Head of caudate nucleus (tissue), 42 donors: ENCODE measurements at regions not wholly inside any gene's neighbourhood (a gene's known extent, or its start where the extent isn't known, plus 50 kb on each side); places are given as distances from the start of the nearest gene placed in this dataset.
A peak's percentile ranks its signal among the peaks of the same experiment; 100 is the strongest.

Source experiments
- DNase-seq, 42 donors: peaks; one replicate each; pipeline versions ENCODE4 v3.0.0 to v3.0.0-alpha.2; 2020 to 2021; ENCODE audit warnings: mixed read lengths in 7 of 42
- intact Hi-C: fragments of 100-400 bp; cut with DNase I; formaldehyde crosslinking; loops from one replicate; pipeline ENCODE4 v1.15.0; 2022

- intact Hi-C loops: no loop called here
- DNase-seq: no peak
Measured at GRCh38 chr6:203661-204060, 88.6 kb upstream of the DUSP22 start.

DNA sequence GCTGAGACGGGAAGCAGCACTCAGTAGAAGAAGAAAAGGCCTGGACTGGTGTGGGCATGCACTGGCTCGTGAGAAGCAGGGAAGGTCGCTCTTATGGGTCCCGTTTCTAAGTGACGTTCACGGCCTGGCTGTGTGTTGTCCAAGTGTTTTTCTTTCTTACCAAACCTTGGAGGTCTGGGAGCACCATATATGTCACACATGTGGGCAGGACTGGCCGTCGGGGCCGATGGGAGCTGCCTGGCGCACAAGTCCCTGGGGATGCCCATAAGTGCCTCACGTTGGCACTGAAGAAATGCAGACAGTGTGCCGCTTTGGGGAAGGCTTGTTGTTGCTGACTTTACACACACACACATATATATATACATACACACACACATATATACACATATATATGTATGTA is 86.0 kb upstream of the DUSP22 start:
- DNase-seq: no peak
- intact Hi-C loops: no loop called here

DNA sequence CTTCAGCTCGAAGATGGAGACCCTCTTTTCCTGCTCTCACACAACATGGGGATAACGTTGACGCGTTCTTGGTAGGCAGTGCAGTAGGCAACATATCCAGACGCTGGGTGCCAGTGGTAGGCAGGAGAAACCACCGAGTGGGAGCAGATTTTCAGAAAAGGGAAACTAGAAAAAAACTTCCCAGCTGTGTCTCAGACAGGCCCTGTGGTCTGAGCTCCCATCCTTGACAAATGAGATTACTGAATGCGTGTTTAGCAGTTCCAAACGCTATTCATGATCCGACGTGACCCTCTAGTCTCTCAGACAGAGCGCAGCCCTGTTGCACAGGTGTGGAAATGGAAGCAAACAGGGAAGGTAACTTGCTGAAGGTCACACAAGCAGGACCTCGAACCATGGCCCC is 83.9 kb upstream of the DUSP22 start:
- DNase-seq: no peak
- intact Hi-C loops: no loop called here

DNA sequence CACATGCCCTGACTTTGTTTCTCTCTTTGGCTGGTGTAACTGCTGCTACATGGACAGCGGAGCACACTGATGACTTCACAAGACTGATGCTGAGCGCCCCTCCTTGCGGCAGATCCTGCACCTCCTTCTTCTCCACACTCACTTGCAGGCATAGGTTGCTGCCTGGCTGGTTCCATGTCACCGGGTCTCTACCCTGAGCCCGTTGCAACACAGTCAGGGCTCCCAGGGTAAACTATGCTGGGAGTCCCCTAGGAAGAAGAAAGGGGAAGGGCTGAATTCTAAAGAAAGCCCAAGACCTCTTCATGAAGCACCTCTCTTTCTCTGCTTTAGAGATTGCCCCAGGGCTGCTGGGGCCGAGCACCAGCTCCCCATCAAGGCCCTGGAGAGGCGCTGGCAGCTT is 83.3 kb upstream of the DUSP22 start:
- intact Hi-C loops: no loop called here
- DNase-seq: no peak

DNA sequence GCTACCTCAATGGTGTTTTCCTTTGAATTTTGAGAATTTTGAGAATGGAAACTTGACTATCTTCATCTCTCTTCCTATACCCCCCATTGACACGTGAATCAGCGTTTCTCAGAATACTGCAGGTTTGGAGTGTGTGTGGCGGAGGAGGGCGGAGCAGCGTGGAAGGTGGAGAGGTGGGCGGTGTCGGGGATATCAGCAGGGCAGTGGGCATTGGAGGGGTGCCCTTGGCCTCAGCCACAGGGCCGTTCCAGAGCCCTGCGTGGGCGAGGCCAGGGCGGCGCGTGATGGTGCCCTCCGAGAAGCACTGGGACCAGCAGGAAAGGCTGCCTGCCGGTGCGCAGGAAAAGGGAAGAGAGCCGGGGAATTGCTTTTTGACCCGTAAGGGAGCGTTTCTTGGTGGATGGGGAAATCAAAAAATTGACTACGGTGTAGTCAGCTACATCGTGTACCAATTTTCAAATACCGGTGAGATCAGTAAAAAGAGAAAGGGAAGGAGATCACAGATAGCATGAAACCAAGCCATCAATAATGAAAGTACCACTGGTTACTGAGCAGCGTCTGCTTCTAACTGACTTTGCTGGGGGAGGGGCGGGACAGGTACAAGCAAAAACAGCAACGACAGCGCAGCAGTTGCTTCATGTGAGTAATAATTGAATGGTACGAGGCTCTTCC is 82.7 kb upstream of the DUSP22 start:
- DNase-seq: no peak

GRCh38 chr6:210104-210456 is 82.2 kb upstream of the DUSP22 start:
- DNase-seq: no peak
- intact Hi-C loops: no loop called here

More for the DNA sequence above, 82.7 kb upstream of the DUSP22 start:
- intact Hi-C loops: no loop called here

DNA sequence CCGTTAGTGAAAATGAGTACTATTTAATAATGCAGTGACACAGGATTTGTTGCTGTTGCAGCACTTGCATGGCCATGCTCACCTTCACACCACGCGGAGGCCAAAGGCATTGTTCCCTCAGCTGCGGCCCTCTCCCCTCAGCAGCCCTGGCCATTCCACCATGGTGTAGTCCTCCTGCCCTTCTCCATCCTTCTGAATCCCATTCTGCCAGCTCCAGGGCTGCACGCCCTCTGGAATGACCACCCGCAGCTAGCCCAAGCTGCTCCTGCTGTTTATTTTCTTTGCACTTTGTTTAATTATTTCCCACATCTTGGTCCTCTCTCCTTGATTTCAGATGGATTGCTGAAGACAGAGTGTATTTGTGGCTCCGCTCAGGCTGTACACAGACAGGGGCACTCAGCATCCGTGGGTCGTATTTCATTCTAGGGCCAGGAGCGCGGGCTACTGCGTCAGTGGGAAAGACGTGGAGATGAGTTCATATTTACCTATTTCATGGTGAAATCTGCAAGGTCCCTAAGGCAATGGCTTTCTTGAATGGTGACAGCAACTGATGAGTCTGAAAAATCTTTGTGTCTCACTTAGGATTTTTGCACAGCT is 81.4 kb upstream of the DUSP22 start:
- DNase-seq: no peak
- intact Hi-C loops: no loop called here

DNA sequence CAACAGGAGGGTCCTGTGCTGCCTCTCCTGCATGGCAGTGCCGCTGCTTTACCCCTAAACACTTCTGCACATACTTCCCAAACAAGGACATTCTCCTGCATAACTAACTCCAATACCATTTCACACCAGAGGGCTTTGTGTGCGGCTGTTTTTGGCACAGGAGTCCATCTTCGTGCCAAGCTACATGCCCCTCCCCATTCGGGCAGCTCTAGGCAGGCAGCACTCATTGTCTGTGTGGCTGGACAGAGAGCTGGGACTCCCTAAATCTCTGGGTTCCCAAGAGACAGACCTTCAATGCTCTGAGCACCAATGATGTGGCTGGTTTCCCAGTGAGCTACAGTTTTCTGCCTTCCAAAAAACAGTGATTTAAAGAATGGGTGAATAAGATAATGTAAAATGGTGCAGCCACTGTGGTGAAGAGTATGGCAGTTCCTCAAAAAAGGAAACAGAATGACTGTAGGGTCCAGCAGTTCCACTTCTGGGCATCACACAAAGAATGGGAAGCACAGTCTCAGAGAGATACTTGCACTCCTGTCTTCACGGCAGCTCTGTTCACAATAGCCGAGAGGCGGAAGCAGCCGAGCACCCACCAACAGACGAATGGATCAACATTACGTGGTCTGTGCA is 80.3 kb upstream of the DUSP22 start:
- peak in 7 of 42 donors; percentile 5 to 50 (median 24) for DNase-seq
- intact Hi-C loops: no loop called here

DNA sequence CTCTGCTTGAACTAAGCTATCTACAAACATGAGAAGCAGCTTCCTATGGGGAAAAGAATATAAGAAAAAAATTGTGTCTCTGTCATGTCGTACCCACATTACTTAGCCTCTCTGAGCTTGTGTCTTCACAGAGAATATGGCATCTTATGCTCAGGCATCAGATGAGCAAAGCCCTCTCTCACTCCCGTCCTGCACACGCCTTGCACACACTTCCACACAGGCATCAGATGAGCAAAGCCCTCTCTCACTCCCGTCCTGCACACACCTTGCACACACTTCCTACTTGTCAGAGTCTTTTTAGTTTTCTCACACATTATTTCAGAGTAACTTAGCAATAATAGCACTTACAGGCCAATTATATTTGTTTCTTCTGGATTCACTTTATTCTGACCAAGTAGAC is 79.0 kb upstream of the DUSP22 start:
- no peak for DNase-seq
- intact Hi-C loops: no loop called here

DNA sequence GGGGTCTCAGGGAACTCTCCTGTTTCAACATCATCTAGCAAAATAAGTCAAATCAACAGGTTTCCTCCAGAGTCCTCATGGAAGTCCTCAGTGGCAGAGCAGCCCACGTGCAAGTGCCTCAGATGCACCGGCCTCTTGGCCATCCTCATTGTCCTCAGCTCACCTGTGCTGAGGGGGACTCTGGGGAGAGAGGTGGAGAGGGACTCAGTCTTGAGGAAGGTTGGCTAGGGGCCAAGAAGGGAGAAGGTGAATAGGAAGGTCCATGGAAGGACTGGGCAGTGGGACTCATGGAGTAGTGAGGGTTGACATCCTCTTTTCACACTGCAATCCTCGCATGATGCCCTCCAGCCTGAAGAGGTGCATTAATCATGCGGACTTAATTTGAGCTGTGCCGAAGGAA is 77.9 kb upstream of the DUSP22 start:
- no peak for DNase-seq
- intact Hi-C loops: no loop called here

DNA sequence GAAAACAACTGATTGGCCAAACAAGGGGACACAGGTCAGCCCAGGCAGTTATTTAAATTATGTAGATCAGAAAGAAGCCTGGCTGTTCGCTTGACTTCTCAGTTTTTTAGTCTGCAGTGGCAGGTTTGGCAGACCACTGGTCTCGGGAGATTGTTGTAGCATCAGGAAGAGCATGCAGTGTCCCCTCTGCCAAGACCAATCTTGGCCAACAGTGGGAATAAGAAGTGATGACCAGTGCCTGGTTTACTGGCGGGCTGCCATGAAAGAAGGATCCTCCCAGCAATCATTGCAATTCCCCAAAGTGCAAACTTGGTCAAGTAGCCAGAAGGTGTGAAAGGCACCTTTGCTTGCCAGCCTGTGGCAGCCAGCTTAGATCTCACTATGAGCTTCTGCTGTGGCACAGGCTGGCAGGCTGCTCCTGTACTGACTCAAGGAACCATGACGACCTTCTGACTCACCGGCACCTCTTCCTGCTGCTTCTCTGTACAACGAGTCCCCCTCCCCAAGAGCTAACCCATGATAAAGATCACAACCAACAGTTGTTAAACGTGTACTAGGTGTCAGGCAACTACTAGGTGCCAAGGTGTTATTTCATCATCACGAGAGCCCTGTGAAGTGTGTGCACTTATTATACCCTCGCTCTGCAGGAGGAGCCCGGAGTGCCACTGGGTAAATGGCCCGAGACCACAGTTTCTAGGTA is 76.8 kb upstream of the DUSP22 start:
- DNase-seq: no peak
- intact Hi-C loops: no loop called here

DNA sequence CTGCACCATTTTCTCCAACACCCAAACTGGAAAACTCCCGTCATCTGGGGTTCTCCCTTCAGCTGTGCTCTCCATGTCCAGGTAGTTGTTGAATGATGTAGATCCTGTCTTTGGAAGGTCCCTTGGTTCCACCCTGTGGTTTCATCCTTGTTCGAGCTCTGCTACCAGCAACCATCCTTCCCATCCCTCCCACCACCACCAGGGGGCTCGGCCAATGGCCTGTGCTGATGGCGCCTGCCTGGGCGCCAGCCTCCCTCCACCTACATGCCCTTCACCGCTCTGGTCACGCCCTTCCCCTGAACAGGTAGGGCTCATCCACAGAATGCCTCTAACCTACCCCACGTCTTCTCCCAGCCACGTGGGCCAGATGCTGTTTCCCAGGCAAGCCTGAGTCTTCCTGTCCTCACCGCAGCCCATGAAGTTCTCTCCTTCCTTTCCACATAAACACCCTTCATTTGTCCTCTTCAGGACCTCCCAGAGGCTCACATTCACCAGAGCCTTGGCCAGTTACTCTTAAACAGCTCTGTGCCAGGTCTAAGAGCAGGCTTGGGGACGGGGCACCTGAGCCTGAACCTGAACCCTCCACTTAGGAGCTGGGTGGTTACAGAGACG is 75.1 kb upstream of the DUSP22 start:
- peak in 3 of 42 donors; percentile 30 to 57 (median 37) for DNase-seq
- intact Hi-C loops: no loop called here

DNA sequence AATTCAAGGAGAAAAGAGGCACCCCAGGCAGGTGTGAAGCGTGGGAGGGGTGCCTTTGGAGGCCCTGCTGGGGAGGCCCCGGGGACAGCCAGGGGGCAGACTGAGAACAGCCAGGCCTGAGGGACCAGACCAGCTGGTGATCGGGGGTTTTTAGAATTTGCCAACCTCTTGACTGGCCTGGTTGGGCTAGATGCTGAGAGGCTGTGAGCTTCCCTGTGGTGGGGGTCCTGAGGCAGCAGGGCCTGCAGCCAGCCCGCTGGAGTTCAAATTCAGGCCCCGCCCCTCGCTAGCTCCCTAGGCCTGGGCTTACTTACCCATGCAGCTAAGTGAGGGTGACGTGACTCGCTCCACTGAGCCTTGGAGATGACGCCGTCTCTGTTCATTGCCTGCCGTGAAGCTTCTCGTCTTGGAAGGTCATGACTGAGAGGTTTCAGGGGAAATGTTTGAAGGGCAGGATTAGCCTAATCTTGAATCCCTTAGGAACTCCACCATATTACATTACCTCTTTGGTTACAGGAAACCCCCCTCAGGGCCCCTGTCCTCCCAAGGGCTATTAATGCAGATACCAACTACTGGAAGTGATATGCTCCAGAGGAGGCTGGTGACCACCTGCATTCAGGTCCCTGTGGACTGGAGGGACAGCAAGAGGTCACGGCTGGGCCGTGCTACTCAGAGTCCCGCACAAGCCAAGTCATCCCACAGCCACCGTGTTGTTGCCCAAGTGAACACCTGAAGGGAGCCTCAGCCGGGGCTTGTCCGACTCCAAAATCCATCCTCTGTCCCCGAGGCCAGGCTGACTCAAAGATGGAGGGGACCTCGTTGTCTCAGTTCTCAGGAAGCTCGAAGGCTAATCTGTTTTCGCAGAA is 73.9 kb upstream of the DUSP22 start:
- no peak for DNase-seq
- intact Hi-C loops: no loop called here

- DNase-seq: no peak
- intact Hi-C loops: no loop called here
Measured at GRCh38 chr6:219019-219570, 73.2 kb upstream of the DUSP22 start.

- intact Hi-C loops: no loop called here
- DNase-seq: peak in 39 of 42 donors; percentile 18 to 85 (median 51)
Measured at GRCh38 chr6:219641-220198, 72.6 kb upstream of the DUSP22 start.

GRCh38 chr6:220312-220711 is 72.0 kb upstream of the DUSP22 start:
- intact Hi-C loops: no loop called here
- no peak for DNase-seq

DNA sequence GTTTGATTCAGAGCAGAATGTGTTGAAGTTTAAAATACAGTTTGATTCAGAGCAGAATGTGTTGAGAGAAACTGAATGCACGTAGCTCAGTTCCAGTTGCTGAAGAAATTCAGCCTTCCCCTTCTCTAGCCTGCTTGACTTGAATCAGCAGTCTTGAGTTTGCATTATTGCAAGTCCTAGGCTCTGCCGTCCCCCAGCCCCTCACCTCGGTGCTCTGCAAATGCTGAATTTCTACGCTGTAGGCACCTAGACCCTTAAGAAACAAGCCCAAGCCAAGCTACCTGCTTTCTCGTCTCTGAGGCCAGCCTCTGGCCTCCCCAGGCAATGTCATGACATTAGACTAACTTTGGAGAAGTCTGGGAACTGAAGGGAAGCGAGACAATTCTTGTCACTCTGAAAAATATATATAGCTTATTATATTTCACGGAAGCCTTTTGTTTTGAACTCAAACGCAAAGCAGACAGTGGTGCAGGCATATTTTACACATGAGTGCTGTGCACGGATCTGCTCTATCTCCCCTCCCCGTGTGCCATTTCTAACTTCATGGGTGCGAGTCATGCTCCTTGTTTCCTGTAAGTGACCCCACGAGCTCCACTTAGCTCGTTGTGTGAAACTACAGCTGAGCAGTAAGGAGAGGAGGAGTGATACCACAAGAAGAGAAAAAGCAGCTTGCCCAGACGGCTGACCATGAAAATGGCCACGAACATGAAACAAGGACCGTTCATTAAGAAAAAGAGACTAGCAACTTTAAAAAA is 71.4 kb upstream of the DUSP22 start:
- intact Hi-C loops: no loop called here
- no peak for DNase-seq
